Stimulated activated naive CD8-positive, alpha-beta T cell treated with anti-CD3 and anti-CD28 coated beads, Interleukin-15, amount 100 ng/mL, for 72 hours (primary cell): ENCODE measurements at regions not wholly inside any gene's neighbourhood (a gene's known extent, or its start where the extent isn't known, plus 50 kb on each side); places are given as distances from the start of the nearest gene placed in this dataset.
"Not testable (repeated sequence)": the region's sequence is repeated elsewhere in the genome, so short reads cannot be mapped to it uniquely, and the experiment has no call there.

Experiments
- ATAC-seq: fragments of 150-1000 bp; cut with Tn5 transposase; 2 replicates; pipeline ENCODE4 v1.10.0; 2021; ENCODE audit warnings: mild to moderate bottlenecking, moderate library complexity
- DNase-seq, 2 donors: peaks; one replicate each; pipeline ENCODE4 v3.0.0; 2021 to 2022
- H3K27ac Mint-ChIP-seq, 2 donors: one replicate each; pipeline ENCODE4 v1.8.0; 2022; ENCODE audit warnings: mild to moderate bottlenecking in 2 of 2, mixed read lengths in 2 of 2, moderate library complexity in 2 of 2
- H3K27me3 Mint-ChIP-seq: one replicate; pipeline ENCODE4 v1.8.0; 2022; ENCODE audit warnings: mixed read lengths
- H3K4me1 Mint-ChIP-seq: one replicate; pipeline ENCODE4 v1.8.0; 2022; ENCODE audit warnings: mild to moderate bottlenecking, mixed read lengths
- H3K4me3 Mint-ChIP-seq, 2 donors: one replicate each; pipeline ENCODE4 v1.8.0; 2022; ENCODE audit warnings: mild to moderate bottlenecking in 2 of 2, mixed read lengths in 2 of 2, moderate library complexity in 1 of 2
- H3K9me3 Mint-ChIP-seq, 2 donors: one replicate each; pipeline ENCODE4 v1.8.0; 2022; ENCODE audit warnings: mixed read lengths in 2 of 2

GRCh38 chr2:193240752-193241151 is 1046.0 kb upstream of the TMEFF2 start:
- no peaks in the 10 kb centered on the region for H3K27me3 Mint-ChIP-seq
- ATAC-seq, result no peak
- no peak overlapping the region for H3K4me3 Mint-ChIP-seq
- no peaks in the 10 kb centered on the region for H3K9me3 Mint-ChIP-seq
- no peak overlapping the region for H3K27ac Mint-ChIP-seq
- no peaks in the 10 kb centered on the region for H3K4me1 Mint-ChIP-seq
- DNase-seq, result no peak

GRCh38 chr2:193231634-193232033 is 1036.9 kb upstream of the TMEFF2 start:
- H3K4me3 Mint-ChIP-seq, result no peak overlapping the region
- H3K9me3 Mint-ChIP-seq, result no peaks in the 10 kb centered on the region
- DNase-seq, result no peak
- no peak overlapping the region for H3K27ac Mint-ChIP-seq
- ATAC-seq, result no peak
- H3K4me1 Mint-ChIP-seq, result no peaks in the 10 kb centered on the region
- no peaks in the 10 kb centered on the region for H3K27me3 Mint-ChIP-seq

- ATAC-seq, result no peak
- Mint-ChIP-seq H3K27me3 (no peaks in the 10 kb centered on the region), H3K9me3 (no peaks in the 10 kb centered on the region), H3K4me1 (no peaks in the 10 kb centered on the region), H3K27ac (no peak overlapping the region), H3K4me3 (no peak overlapping the region)
- no peak for DNase-seq
These were observed 1033.5 kb upstream of the TMEFF2 start for GRCh38 chr2:193228276-193228675.

- no peak for DNase-seq
- Mint-ChIP-seq H3K4me1 (no peaks in the 10 kb centered on the region), H3K27ac (no peak overlapping the region), H3K27me3 (no peaks in the 10 kb centered on the region), H3K9me3 (no peaks in the 10 kb centered on the region), H3K4me3 (no peak overlapping the region)
- no peak for ATAC-seq
These were observed 1027.7 kb upstream of the TMEFF2 start for GRCh38 chr2:193222454-193222853.

- ATAC-seq (no peak), DNase-seq (no peak)
- no peaks in the 10 kb centered on the region for H3K9me3 Mint-ChIP-seq
- no peak overlapping the region for H3K27ac Mint-ChIP-seq
- no peak overlapping the region for H3K4me3 Mint-ChIP-seq
- H3K27me3 Mint-ChIP-seq, result no peaks in the 10 kb centered on the region
- no peaks in the 10 kb centered on the region for H3K4me1 Mint-ChIP-seq
These were observed 1024.7 kb upstream of the TMEFF2 start for GRCh38 chr2:193219413-193219812.

GRCh38 chr2:193201583-193201982 is 1006.9 kb upstream of the TMEFF2 start:
- no peak for DNase-seq
- H3K27me3 Mint-ChIP-seq, result no peaks in the 10 kb centered on the region

GRCh38 chr2:193199322-193199721 is 1004.6 kb upstream of the TMEFF2 start:
- H3K27me3 Mint-ChIP-seq, result no peaks in the 10 kb centered on the region
- H3K4me1 Mint-ChIP-seq, result no peaks in the 10 kb centered on the region
- H3K4me3 Mint-ChIP-seq, result no peak overlapping the region
- ATAC-seq (no peak), DNase-seq (no peak)
- H3K9me3 Mint-ChIP-seq, result peaks cover 0 to 7% of the 10 kb centered on the region in 2 donors
- no peak overlapping the region for H3K27ac Mint-ChIP-seq

More at GRCh38 chr2:193201583-193201982, 1006.9 kb upstream of the TMEFF2 start:
- Mint-ChIP-seq H3K27ac (no peak overlapping the region), H3K4me3 (no peak overlapping the region), H3K9me3 (peaks cover 0 to 7% of the 10 kb centered on the region in 2 donors), H3K4me1 (no peaks in the 10 kb centered on the region)
- ATAC-seq, result no peak

GRCh38 chr2:193187816-193188215 is 993.1 kb upstream of the TMEFF2 start:
- DNase-seq (no peak), ATAC-seq (no peak)
- Mint-ChIP-seq H3K4me1 (peaks cover 12% of the 10 kb centered on the region), H3K9me3 (no peaks in the 10 kb centered on the region), H3K4me3 (peak overlapping the region in 1 of 2 donors; percentile 69), H3K27ac (no peak overlapping the region), H3K27me3 (no peaks in the 10 kb centered on the region)

- H3K4me1 Mint-ChIP-seq, DNase-seq, H3K27ac Mint-ChIP-seq, H3K27me3 Mint-ChIP-seq, H3K9me3 Mint-ChIP-seq, ATAC-seq: not testable (repeated sequence)
- H3K4me3 Mint-ChIP-seq, result peak overlapping the region in 1 of 2 donors; percentile 12
These were observed 976.2 kb upstream of the TMEFF2 start for GRCh38 chr2:193170981-193171380.

GRCh38 chr2:193156480-193156879 is 961.7 kb upstream of the TMEFF2 start:
- H3K27ac Mint-ChIP-seq, result no peak overlapping the region
- no peaks in the 10 kb centered on the region for H3K27me3 Mint-ChIP-seq
- no peaks in the 10 kb centered on the region for H3K9me3 Mint-ChIP-seq
- no peaks in the 10 kb centered on the region for H3K4me1 Mint-ChIP-seq
- ATAC-seq (no peak), DNase-seq (no peak)
- no peak overlapping the region for H3K4me3 Mint-ChIP-seq

- H3K9me3 Mint-ChIP-seq, result no peaks in the 10 kb centered on the region
- H3K27me3 Mint-ChIP-seq, result no peaks in the 10 kb centered on the region
- H3K4me1 Mint-ChIP-seq, result no peaks in the 10 kb centered on the region
- H3K4me3 Mint-ChIP-seq, result no peak overlapping the region
- ATAC-seq (no peak), DNase-seq (no peak)
- no peak overlapping the region for H3K27ac Mint-ChIP-seq
These were observed 959.3 kb upstream of the TMEFF2 start for GRCh38 chr2:193154076-193154475.

- DNase-seq, result no peak
- Mint-ChIP-seq H3K9me3 (no peaks in the 10 kb centered on the region), H3K4me3 (no peak overlapping the region), H3K27ac (no peak overlapping the region), H3K27me3 (no peaks in the 10 kb centered on the region), H3K4me1 (no peaks in the 10 kb centered on the region)
- ATAC-seq, result no peak
These were observed 958.8 kb upstream of the TMEFF2 start for GRCh38 chr2:193153576-193153975.

GRCh38 chr2:193142467-193142866 is 947.7 kb upstream of the TMEFF2 start:
- not testable (repeated sequence) for H3K27ac Mint-ChIP-seq, H3K4me1 Mint-ChIP-seq, H3K4me3 Mint-ChIP-seq, ATAC-seq, H3K27me3 Mint-ChIP-seq, DNase-seq
- H3K9me3 Mint-ChIP-seq, result peaks cover 0 to 21% of the 10 kb centered on the region in 2 donors

GRCh38 chr2:193141998-193142397 is 947.3 kb upstream of the TMEFF2 start:
- Mint-ChIP-seq H3K9me3 (peaks cover 0 to 21% of the 10 kb centered on the region in 2 donors), H3K27me3 (no peaks in the 10 kb centered on the region), H3K27ac (no peak overlapping the region), H3K4me1 (no peaks in the 10 kb centered on the region), H3K4me3 (no peak overlapping the region)
- DNase-seq (no peak), ATAC-seq (no peak)

- peaks cover 0 to 21% of the 10 kb centered on the region in 2 donors for H3K9me3 Mint-ChIP-seq
- not testable (repeated sequence) for DNase-seq, H3K27me3 Mint-ChIP-seq, H3K4me1 Mint-ChIP-seq, ATAC-seq, H3K27ac Mint-ChIP-seq, H3K4me3 Mint-ChIP-seq
These were observed 946.2 kb upstream of the TMEFF2 start for GRCh38 chr2:193140895-193141294.

- no peak for DNase-seq
- Mint-ChIP-seq H3K27me3 (no peaks in the 10 kb centered on the region), H3K4me3 (no peak overlapping the region), H3K27ac (no peak overlapping the region), H3K4me1 (no peaks in the 10 kb centered on the region), H3K9me3 (no peaks in the 10 kb centered on the region)
- ATAC-seq, result no peak
These were observed 930.1 kb upstream of the TMEFF2 start for GRCh38 chr2:193124815-193125214.

- Mint-ChIP-seq H3K4me1 (no peaks in the 10 kb centered on the region), H3K27me3 (no peaks in the 10 kb centered on the region), H3K4me3 (no peak overlapping the region), H3K27ac (no peak overlapping the region), H3K9me3 (no peaks in the 10 kb centered on the region)
- DNase-seq, result no peak
- ATAC-seq, result no peak
These were observed 920.1 kb upstream of the TMEFF2 start for GRCh38 chr2:193114827-193115226.
